ENCODE measurements at regions not wholly inside any gene's neighbourhood (a gene's known extent, or its start where the extent isn't known, plus 50 kb on each side); places are given as distances from the start of the nearest gene placed in this dataset.

GRCh38 chr2:184113696-184114403 lies 484.5 kb upstream of the ZNF804A start:
- H3K27ac ChIP-seq = no peak overlapping the region
- H3K9me3 ChIP-seq = no peaks in the 10 kb centered on the region
- H3K4me3 ChIP-seq = no peak overlapping the region
- no peaks in the 10 kb centered on the region for H3K4me1 ChIP-seq
- intact Hi-C loops (cut with DNase I) = no loop called here
- no peak for TF ChIP-seq POLR2A (IDR thresholded peaks at IDR 0.05)
- TF ChIP-seq POLR2AphosphoS5 (IDR thresholded peaks at IDR 0.05; ENCODE audit: insufficient read depth in 1 of 2, low read depth in 1 of 2) = no peak
- TF ChIP-seq CTCF (IDR thresholded peaks at IDR 0.05) = no peak
- DNase-seq (ENCODE audit: extremely low spot score in 2 of 2) = no peak
- no peaks in the 10 kb centered on the region for H3K36me3 ChIP-seq
- H3K27me3 ChIP-seq = no peaks in the 10 kb centered on the region

GRCh38 chr2:184114439-184114838 lies 483.9 kb upstream of the ZNF804A start:
- TF ChIP-seq POLR2A (IDR thresholded peaks at IDR 0.05) = no peak
- no peak for TF ChIP-seq POLR2AphosphoS5 (IDR thresholded peaks at IDR 0.05; ENCODE audit: insufficient read depth in 1 of 2, low read depth in 1 of 2)
- TF ChIP-seq CTCF (IDR thresholded peaks at IDR 0.05) = no peak
- intact Hi-C loops (cut with DNase I) = no loop called here
- Histone ChIP-seq H3K4me1 (no peaks in the 10 kb centered on the region), H3K36me3 (no peaks in the 10 kb centered on the region), H3K9me3 (no peaks in the 10 kb centered on the region), H3K27ac (no peak overlapping the region), H3K4me3 (no peak overlapping the region), H3K27me3 (no peaks in the 10 kb centered on the region)
- no peak for DNase-seq (ENCODE audit: extremely low spot score in 2 of 2)

GRCh38 chr2:184119989-184120800 lies 478.1 kb upstream of the ZNF804A start:
- intact Hi-C loops (cut with DNase I) = no loop called here
- no peak overlapping the region for H3K27ac ChIP-seq
- no peaks in the 10 kb centered on the region for H3K27me3 ChIP-seq
- TF ChIP-seq POLR2A (IDR thresholded peaks at IDR 0.05) = no peak
- no peak for TF ChIP-seq CTCF (IDR thresholded peaks at IDR 0.05)
- no peak for TF ChIP-seq POLR2AphosphoS5 (IDR thresholded peaks at IDR 0.05; ENCODE audit: insufficient read depth in 1 of 2, low read depth in 1 of 2)
- no peak for DNase-seq (ENCODE audit: extremely low spot score in 2 of 2)
- H3K36me3 ChIP-seq = no peaks in the 10 kb centered on the region
- no peaks in the 10 kb centered on the region for H3K9me3 ChIP-seq
- H3K4me3 ChIP-seq = no peak overlapping the region
- no peaks in the 10 kb centered on the region for H3K4me1 ChIP-seq

GRCh38 chr2:184125867-184126266 lies 472.5 kb upstream of the ZNF804A start:
- Histone ChIP-seq H3K36me3 (no peaks in the 10 kb centered on the region), H3K27ac (no peak overlapping the region), H3K27me3 (no peaks in the 10 kb centered on the region), H3K4me1 (no peaks in the 10 kb centered on the region), H3K9me3 (no peaks in the 10 kb centered on the region), H3K4me3 (no peak overlapping the region)
- DNase-seq (ENCODE audit: extremely low spot score in 2 of 2) = no peak
- TF ChIP-seq POLR2AphosphoS5 (IDR thresholded peaks at IDR 0.05; ENCODE audit: insufficient read depth in 1 of 2, low read depth in 1 of 2) (no peak), CTCF (IDR thresholded peaks at IDR 0.05) (no peak), POLR2A (IDR thresholded peaks at IDR 0.05) (no peak)
- intact Hi-C loops (cut with DNase I) = no loop called here

GRCh38 chr2:184129073-184129472 lies 469.3 kb upstream of the ZNF804A start:
- DNase-seq (ENCODE audit: extremely low spot score in 2 of 2) = no peak
- Histone ChIP-seq H3K9me3 (no peaks in the 10 kb centered on the region), H3K4me3 (no peak overlapping the region), H3K27ac (no peak overlapping the region), H3K4me1 (no peaks in the 10 kb centered on the region), H3K27me3 (no peaks in the 10 kb centered on the region), H3K36me3 (no peaks in the 10 kb centered on the region)
- intact Hi-C loops (cut with DNase I) = no loop called here
- TF ChIP-seq POLR2AphosphoS5 (IDR thresholded peaks at IDR 0.05; ENCODE audit: insufficient read depth in 1 of 2, low read depth in 1 of 2) = no peak
- no peak for TF ChIP-seq CTCF (IDR thresholded peaks at IDR 0.05)
- TF ChIP-seq POLR2A (IDR thresholded peaks at IDR 0.05) = no peak

Data from vagina (tissue), 2 donors.